H9 (cell line): ENCODE measurements at regions not wholly inside any gene's neighbourhood (a gene's known extent, or its start where the extent isn't known, plus 50 kb on each side); places are given as distances from the start of the nearest gene placed in this dataset.
"Not testable (repeated sequence)": the region's sequence is repeated elsewhere in the genome, so short reads cannot be mapped to it uniquely, and the experiment has no call there.

Source experiments
- DNase-seq: peaks from one replicate; pipeline ENCODE4 v3.0.0-alpha.2; 2017
- H2AFZ ChIP-seq: one replicate; pipeline ENCODE4 v1.6.1; 2013; ENCODE audit warnings: mild to moderate bottlenecking, low read length, control low read depth, moderate library complexity
- H2AK5ac ChIP-seq: 2 replicates; pipeline ENCODE4 v1.6.1; 2013; ENCODE audit warnings: low read length, control low read depth, mixed read lengths; ENCODE audit not compliant: insufficient read length
- H2BK120ac ChIP-seq: one replicate; pipeline ENCODE4 v1.6.1; 2013; ENCODE audit warnings: low read depth, mild to moderate bottlenecking, low read length, control low read depth, inconsistent platforms; ENCODE audit not compliant: poor library complexity, severe bottlenecking
- H2BK12ac ChIP-seq: 2 replicates; pipeline ENCODE4 v1.6.1; 2013; ENCODE audit warnings: low read length, control low read depth, mixed read lengths, low read depth; ENCODE audit not compliant: insufficient read length
- H2BK15ac ChIP-seq: 2 replicates; pipeline ENCODE4 v1.6.1; 2013; ENCODE audit warnings: low read depth, low read length, control low read depth
- H2BK20ac ChIP-seq: one replicate; pipeline ENCODE4 v1.6.1; 2013; ENCODE audit warnings: low read depth, mild to moderate bottlenecking, low read length, control low read depth, inconsistent platforms; ENCODE audit not compliant: poor library complexity, severe bottlenecking
- H2BK5ac ChIP-seq: 2 replicates; pipeline ENCODE4 v1.6.1; 2013; ENCODE audit warnings: low read length, control low read depth, mixed read lengths; ENCODE audit not compliant: insufficient read length
- H3K14ac ChIP-seq: 2 replicates; pipeline ENCODE4 v1.6.1; 2013; ENCODE audit warnings: low read length, control low read depth; ENCODE audit not compliant: insufficient read depth
- H3K18ac ChIP-seq: 2 replicates; pipeline ENCODE4 v1.6.1; 2013; ENCODE audit warnings: low read depth, mild to moderate bottlenecking, mixed read lengths, low read length, control low read depth; ENCODE audit not compliant: insufficient read length
- H3K23ac ChIP-seq: 2 replicates; pipeline ENCODE4 v1.6.1; 2013; ENCODE audit warnings: low read length, control low read depth, mixed read lengths, low read depth; ENCODE audit not compliant: insufficient read length
- H3K23me2 ChIP-seq: 2 replicates; pipeline ENCODE4 v1.6.1; 2013; ENCODE audit warnings: low read depth, mild to moderate bottlenecking, mixed read lengths, low read length, control low read depth; ENCODE audit not compliant: insufficient read length, poor library complexity, severe bottlenecking
- H3K27ac ChIP-seq: 2 replicates; pipeline ENCODE4 v1.5.1; 2013; ENCODE audit warnings: low read length, control low read depth, mixed read lengths, low read depth; ENCODE audit not compliant: insufficient read length
- H3K27me3 ChIP-seq: 2 replicates; pipeline ENCODE4 v1.6.1; 2013; ENCODE audit warnings: low read length, control low read depth, inconsistent platforms; ENCODE audit not compliant: insufficient read depth
- H3K4ac ChIP-seq: 2 replicates; pipeline ENCODE4 v1.6.1; 2013; ENCODE audit warnings: low read depth, mild to moderate bottlenecking, control low read depth, inconsistent platforms, low read length, moderate library complexity
- H3K4me1 ChIP-seq: 2 replicates; pipeline ENCODE4 v1.6.1; 2013; ENCODE audit warnings: low read length, control low read depth, inconsistent platforms; ENCODE audit not compliant: insufficient read depth
- H3K4me2 ChIP-seq: 2 replicates; pipeline ENCODE4 v1.6.1; 2013; ENCODE audit warnings: low read length, control low read depth, mixed read lengths; ENCODE audit not compliant: insufficient read length, insufficient read depth
- H3K56ac ChIP-seq: 2 replicates; pipeline ENCODE4 v1.6.1; 2013; ENCODE audit warnings: low read depth, mild to moderate bottlenecking, mixed read lengths, low read length, control low read depth; ENCODE audit not compliant: insufficient read length
- H3K79me1 ChIP-seq: 2 replicates; pipeline ENCODE4 v1.6.1; 2013; ENCODE audit warnings: low read depth, mild to moderate bottlenecking, moderate library complexity, low read length, control low read depth, inconsistent platforms; ENCODE audit not compliant: insufficient read depth, poor library complexity, severe bottlenecking
- H3K79me2 ChIP-seq: 2 replicates; pipeline ENCODE4 v1.6.1; 2013; ENCODE audit warnings: low read length, control low read depth, inconsistent platforms; ENCODE audit not compliant: insufficient read depth
- H3K9ac ChIP-seq: 2 replicates; pipeline ENCODE4 v1.6.1; 2013; ENCODE audit warnings: low read length, control low read depth, mixed read lengths; ENCODE audit not compliant: insufficient read length; ENCODE audit errors: extremely low read depth
- H3K9me3 ChIP-seq: one replicate; pipeline ENCODE4 v1.6.1; 2013; ENCODE audit warnings: low read depth, low read length, inconsistent platforms; ENCODE audit not compliant: control insufficient read depth
- H3T11ph ChIP-seq: one replicate; pipeline ENCODE4 v1.6.1; 2013; ENCODE audit warnings: mild to moderate bottlenecking, low read length, control low read depth, inconsistent platforms
- H4K20me1 ChIP-seq: one replicate; pipeline ENCODE4 v1.6.1; 2013; ENCODE audit not compliant: control insufficient read depth, insufficient read length, insufficient read depth
- H4K5ac ChIP-seq: 2 replicates; pipeline ENCODE4 v1.6.1; 2013; ENCODE audit warnings: low read depth, mild to moderate bottlenecking, mixed read lengths, low read length, control low read depth; ENCODE audit not compliant: insufficient read length
- H4K8ac ChIP-seq: replicated peaks from 2 replicates; pipeline ENCODE4 v1.6.1; 2013; ENCODE audit warnings: low read length, control low read depth, mixed read lengths, low read depth; ENCODE audit not compliant: insufficient read length
- H4K91ac ChIP-seq: 2 replicates; pipeline ENCODE4 v1.6.1; 2013; ENCODE audit warnings: low read depth, mild to moderate bottlenecking, moderate library complexity, mixed read lengths, low read length, control low read depth; ENCODE audit not compliant: insufficient read length
- H3K27ac Mint-ChIP-seq, 3 experiments: 2 replicates in 2 of 3; 3 replicates in 1 of 3; pipeline ENCODE4 v1.8.0; 2020 to 2021; ENCODE audit warnings: mixed read lengths in 3 of 3, mild to moderate bottlenecking in 1 of 3, moderate library complexity in 1 of 3
- H3K27me3 Mint-ChIP-seq: 2 replicates; pipeline ENCODE4 v1.8.0; 2021; ENCODE audit warnings: low read depth, mild to moderate bottlenecking, moderate library complexity, mixed read lengths
- H3K36me3 Mint-ChIP-seq, 3 experiments: 2 replicates in 2 of 3; 3 replicates in 1 of 3; pipeline ENCODE4 v1.8.0; 2020 to 2021; ENCODE audit warnings: low read depth in 3 of 3, mixed read lengths in 3 of 3; ENCODE audit not compliant: insufficient read depth in 1 of 3
- H3K4me1 Mint-ChIP-seq, 2 experiments: 2 replicates each; pipeline ENCODE4 v1.8.0; 2020; ENCODE audit warnings: mixed read lengths in 2 of 2
- H3K4me3 Mint-ChIP-seq, 2 experiments: 2 replicates in 1 of 2; 3 replicates in 1 of 2; pipeline ENCODE4 v1.8.0; 2020 to 2021; ENCODE audit warnings: mild to moderate bottlenecking in 2 of 2, mixed read lengths in 2 of 2, moderate library complexity in 1 of 2
- H3K9me3 Mint-ChIP-seq, 2 experiments: 2 replicates in 1 of 2; 3 replicates in 1 of 2; pipeline ENCODE4 v1.8.0; 2020; ENCODE audit warnings: mild to moderate bottlenecking in 2 of 2, mixed read lengths in 2 of 2, moderate library complexity in 1 of 2
- WGBS: extraction: QIAGEN DNeasy Blood & Tissue Kit; methylation state at CpG from one replicate; pipeline ENCODE4 v1.1.7; 2013; ENCODE audit warnings: missing lambda C conversion rate, low lambda C conversion rate, mixed read lengths; ENCODE audit not compliant: insufficient read length; ENCODE audit errors: extremely low coverage; 5-methylcytosine and 5-hydroxymethylcytosine counted together

DNA sequence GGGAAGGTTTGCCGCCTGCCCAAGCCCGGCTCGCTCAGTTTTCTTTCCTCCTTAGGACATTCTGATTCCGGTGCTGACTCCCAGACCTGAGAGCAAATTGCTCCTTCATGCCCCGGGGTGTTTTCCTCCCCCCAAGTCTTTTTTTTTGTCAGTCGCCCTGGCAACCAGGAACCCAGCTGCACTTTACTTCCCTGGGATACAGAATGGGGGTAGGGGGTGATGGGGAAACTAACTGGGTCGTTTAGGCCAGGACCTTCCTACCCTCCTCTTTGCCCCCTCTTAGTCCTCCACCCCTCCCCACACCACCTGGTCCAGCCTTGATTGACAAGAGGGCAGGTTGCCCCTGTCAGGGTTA is 87.5 kb upstream of the ADGRE5 start:
- peak overlapping the region in 1 of 3 experiments; percentile 53; a peak in 2 of 7 replicates for H3K27ac Mint-ChIP-seq

GRCh38 chr19:14293101-14293815 is 87.3 kb upstream of the ADGRL1 start:
- H3K23ac ChIP-seq, H4K91ac ChIP-seq, H2BK5ac ChIP-seq, H3T11ph ChIP-seq, H2BK120ac ChIP-seq, H3K36me3 Mint-ChIP-seq, H3K4me1 ChIP-seq, H2BK20ac ChIP-seq, H2BK15ac ChIP-seq, H3K27me3 Mint-ChIP-seq, H3K4ac ChIP-seq, H2AFZ ChIP-seq, H3K27me3 ChIP-seq, H3K9me3 ChIP-seq, H4K5ac ChIP-seq, H3K18ac ChIP-seq, H4K20me1 ChIP-seq, H3K79me2 ChIP-seq, H3K56ac ChIP-seq, H2BK12ac ChIP-seq, H2AK5ac ChIP-seq, H3K27ac ChIP-seq, H4K8ac ChIP-seq, H3K79me1 ChIP-seq, H3K9me3 Mint-ChIP-seq, H3K23me2 ChIP-seq: not testable (repeated sequence)
- H3K4me2 ChIP-seq: peak overlapping the region; percentile 62
- peak; percentile 92 for DNase-seq
- H3K14ac ChIP-seq: peak overlapping the region; percentile 76
- peak overlapping the region; percentile 66 to 85 for H3K4me3 Mint-ChIP-seq
- H3K4me1 Mint-ChIP-seq: peaks cover 22 to 53% of the 10 kb centered on the region in 2 experiments
- no CpG with 5 or more reads among the region's 26 CpGs for WGBS
- peak overlapping the region; percentile 57 for H3K9ac ChIP-seq
- H3K27ac Mint-ChIP-seq: peak overlapping the region; percentile 89 to 95 (median 95); a peak in 6 of 7 replicates

More for the DNA sequence above, 87.5 kb upstream of the ADGRE5 start:
- H3K23ac ChIP-seq, H2AFZ ChIP-seq, H3K18ac ChIP-seq, H3K79me1 ChIP-seq, H4K91ac ChIP-seq, H3K27me3 Mint-ChIP-seq, H4K8ac ChIP-seq, H3K9me3 ChIP-seq, H3K9ac ChIP-seq, H2BK20ac ChIP-seq, H2AK5ac ChIP-seq, H3K4ac ChIP-seq, H3K56ac ChIP-seq, H3K27ac ChIP-seq, H2BK5ac ChIP-seq, H4K5ac ChIP-seq, DNase-seq, H4K20me1 ChIP-seq, H2BK15ac ChIP-seq, H3K79me2 ChIP-seq, H2BK120ac ChIP-seq, H3T11ph ChIP-seq, H3K14ac ChIP-seq, H3K4me1 ChIP-seq, H3K36me3 Mint-ChIP-seq, H3K27me3 ChIP-seq, H2BK12ac ChIP-seq, H3K23me2 ChIP-seq, H3K9me3 Mint-ChIP-seq, H3K4me2 ChIP-seq: not testable (repeated sequence)
- Mint-ChIP-seq H3K4me1 (peaks cover 16 to 47% of the 10 kb centered on the region in 2 experiments), H3K4me3 (peak overlapping the region; percentile 66 to 85)
- WGBS: no CpG with 5 or more reads among the region's 7 CpGs
